IMR-90 (cell line): ENCODE measurements at regions not wholly inside any gene's neighbourhood (a gene's known extent, or its start where the extent isn't known, plus 50 kb on each side); places are given as distances from the start of the nearest gene placed in this dataset.

Source experiments
- ATAC-seq: fragments of 200-7000 bp; cut with Tn5 transposase; 2 replicates; pipeline ENCODE4 v1.9.1; 2020; ENCODE audit warnings: low read depth, mild to moderate bottlenecking, moderate library complexity
- BruUV-seq: library from RNA; stranded (reverse); fragments of 400-500 nt; replicated peaks from 2 replicates; lab custom pipeline; 2021; lab: Mats Ljungman, UMichigan
- CTCF ChIA-PET: fragments of 300-600 bp; formaldehyde crosslinking; extraction: SDS; loops from one replicate; lab custom pipeline; 2021; ENCODE audit warnings: antibody characterized with exemption; lab: Yijun Ruan, JAX
- POLR2A ChIA-PET: fragments of 300-600 bp; sonication (Branson Sonifier 250); formaldehyde crosslinking; loops from one replicate; lab custom pipeline; 2022; ENCODE audit warnings: antibody characterized with exemption; ENCODE audit not compliant: unreplicated experiment; lab: Charles Lee
- DNase-seq: peaks from one replicate; pipeline ENCODE4 v3.0.0; 2013
- H2AFZ ChIP-seq: replicated peaks from 2 replicates; pipeline ENCODE3; 2013; ENCODE audit warnings: low read length, mild to moderate bottlenecking; ENCODE audit not compliant: poor library complexity
- H2AK5ac ChIP-seq: 2 replicates; pipeline ENCODE4 v1.6.1; 2013; ENCODE audit warnings: low read depth, low read length, inconsistent platforms
- H2AK9ac ChIP-seq: replicated peaks from 2 replicates; pipeline ENCODE3; 2013; ENCODE audit warnings: mild to moderate bottlenecking, low read depth, low read length, moderate library complexity; ENCODE audit not compliant: poor library complexity
- H2BK120ac ChIP-seq: 2 replicates; pipeline ENCODE4 v1.6.1; 2013; ENCODE audit warnings: low read depth, low read length, inconsistent platforms
- H2BK15ac ChIP-seq: 3 replicates; pipeline ENCODE4 v1.6.1; 2013; ENCODE audit warnings: low read depth, low read length, inconsistent platforms
- H2BK20ac ChIP-seq: 2 replicates; pipeline ENCODE4 v1.6.1; 2013; ENCODE audit warnings: low read depth, mild to moderate bottlenecking, inconsistent platforms, low read length, moderate library complexity
- H2BK5ac ChIP-seq: 2 replicates; pipeline ENCODE4 v1.6.1; 2013; ENCODE audit warnings: mild to moderate bottlenecking, low read depth, low read length, inconsistent platforms; ENCODE audit not compliant: poor library complexity, severe bottlenecking
- H3K14ac ChIP-seq: replicated peaks from 2 replicates; pipeline ENCODE4 v1.6.1; 2013; ENCODE audit warnings: low read depth, low read length, inconsistent platforms
- H3K18ac ChIP-seq: 2 replicates; pipeline ENCODE4 v1.6.1; 2013; ENCODE audit warnings: low read depth, low read length, control low read depth
- H3K23ac ChIP-seq: 2 replicates; pipeline ENCODE4 v1.6.1; 2013; ENCODE audit warnings: low read depth, low read length, inconsistent platforms
- H3K27ac ChIP-seq: 2 replicates; pipeline ENCODE4 v1.5.1; 2013; ENCODE audit warnings: mild to moderate bottlenecking, control low read depth, low read length; ENCODE audit not compliant: insufficient read depth
- H3K27me3 ChIP-seq: 2 replicates; pipeline ENCODE4 v1.6.1; 2013; ENCODE audit warnings: low read length; ENCODE audit not compliant: control insufficient read depth, insufficient read depth
- H3K36me3 ChIP-seq: 2 replicates; pipeline ENCODE4 v1.6.1; 2013; ENCODE audit warnings: low read length, mixed read lengths; ENCODE audit not compliant: control insufficient read depth, insufficient read depth
- H3K4ac ChIP-seq: 2 replicates; pipeline ENCODE4 v1.6.1; 2013; ENCODE audit warnings: low read depth, low read length, inconsistent platforms
- H3K4me1 ChIP-seq: 2 replicates; pipeline ENCODE4 v1.6.1; 2013; ENCODE audit warnings: low read length, mixed read lengths; ENCODE audit not compliant: control insufficient read depth, insufficient read depth
- H3K4me2 ChIP-seq: 2 replicates; pipeline ENCODE4 v1.6.1; 2013; ENCODE audit warnings: low read depth, mild to moderate bottlenecking, control low read depth, low read length, moderate library complexity
- H3K4me3 ChIP-seq: 2 replicates; pipeline ENCODE4 v1.5.1; 2013; ENCODE audit warnings: low read depth, mild to moderate bottlenecking, control low read depth, low read length, moderate library complexity; ENCODE audit not compliant: insufficient read depth
- H3K56ac ChIP-seq: 2 replicates; pipeline ENCODE4 v1.6.1; 2013; ENCODE audit warnings: low read length, inconsistent platforms; ENCODE audit not compliant: insufficient read depth; ENCODE audit errors: extremely low read depth
- H3K79me1 ChIP-seq, 2 experiments: 2 replicates each; pipeline ENCODE4 v1.6.1; 2013; ENCODE audit warnings: low read length in 2 of 2, inconsistent platforms in 1 of 2, low read depth in 1 of 2
- H3K9ac ChIP-seq: 2 replicates; pipeline ENCODE4 v1.6.1; 2013; ENCODE audit warnings: low read depth, low read length, control low read depth
- H3K9me1 ChIP-seq: 2 replicates; pipeline ENCODE4 v1.6.1; 2013; ENCODE audit warnings: low read length, inconsistent platforms; ENCODE audit not compliant: insufficient read depth
- H3K9me3 ChIP-seq: 2 replicates; pipeline ENCODE4 v1.6.1; 2013; ENCODE audit warnings: low read length; ENCODE audit not compliant: control insufficient read depth, insufficient read depth
- H4K20me1 ChIP-seq: 2 replicates; pipeline ENCODE4 v1.6.1; 2013; ENCODE audit warnings: low read length, inconsistent platforms; ENCODE audit not compliant: insufficient read depth
- H4K5ac ChIP-seq: 2 replicates; pipeline ENCODE4 v1.6.1; 2013; ENCODE audit warnings: mild to moderate bottlenecking, low read depth, low read length, control low read depth
- H4K8ac ChIP-seq, 2 experiments: 2 replicates each; pipeline ENCODE4 v1.6.1; 2013; ENCODE audit warnings: low read depth in 2 of 2, low read length in 2 of 2, control low read depth in 1 of 2, inconsistent platforms in 1 of 2
- H4K91ac ChIP-seq: 2 replicates; pipeline ENCODE4 v1.6.1; 2013; ENCODE audit warnings: low read depth, low read length, inconsistent platforms; ENCODE audit not compliant: insufficient read depth
- CEBPB ChIP-seq: IDR thresholded peaks from 2 replicates; pipeline ENCODE4 v1.6.1; 2012; ENCODE audit warnings: low read depth, low read length, improper control_type of control experiment
- CHD1 ChIP-seq: IDR thresholded peaks from 2 replicates; pipeline ENCODE4 v1.6.1; 2012; ENCODE audit warnings: low read depth, low read length, improper control_type of control experiment
- MAFK ChIP-seq: IDR thresholded peaks from 2 replicates; pipeline ENCODE4 v1.6.1; 2012; ENCODE audit warnings: low read depth, low read length, improper control_type of control experiment
- MAZ ChIP-seq: IDR thresholded peaks from 2 replicates; pipeline ENCODE4 v1.6.1; 2012; ENCODE audit warnings: low read depth, mild to moderate bottlenecking, low read length, improper control_type of control experiment, moderate library complexity, borderline replicate concordance
- MXI1 ChIP-seq: IDR thresholded peaks from 2 replicates; pipeline ENCODE4 v1.6.1; 2012; ENCODE audit warnings: low read depth, mild to moderate bottlenecking, low read length, moderate library complexity, borderline replicate concordance
- NFE2L2 ChIP-seq: fragments of 150-350 bp; IDR thresholded peaks from 2 replicates; pipeline ENCODE4 v1.6.1; 2016; ENCODE audit warnings: low read depth, mild to moderate bottlenecking, low read length
- POLR2A ChIP-seq: IDR thresholded peaks from 2 replicates; pipeline ENCODE4 v1.6.1; 2012; ENCODE audit warnings: mild to moderate bottlenecking, low read depth, low read length
- RAD21 ChIP-seq: IDR thresholded peaks from 2 replicates; pipeline ENCODE4 v1.6.1; 2012; ENCODE audit warnings: low read length, improper control_type of control experiment
- RCOR1 ChIP-seq: IDR thresholded peaks from 2 replicates; pipeline ENCODE4 v1.6.1; 2012; ENCODE audit warnings: mild to moderate bottlenecking, low read length, improper control_type of control experiment; ENCODE audit not compliant: insufficient replicate concordance
- RFX5 ChIP-seq: IDR thresholded peaks from 2 replicates; pipeline ENCODE4 v1.8.0; 2012; ENCODE audit warnings: low read depth, mild to moderate bottlenecking, low read length, moderate library complexity
- SMC3 ChIP-seq: fragments of 150-350 bp; IDR thresholded peaks from 2 replicates; pipeline ENCODE4 v1.6.1; 2016; ENCODE audit warnings: low read depth, mild to moderate bottlenecking, antibody characterized with exemption, low read length, moderate library complexity
- USF2 ChIP-seq: fragments of 150-350 bp; IDR thresholded peaks from 2 replicates; pipeline ENCODE4 v1.6.1; 2017; ENCODE audit warnings: mild to moderate bottlenecking, antibody characterized with exemption, low read length, low read depth
- WGBS, 2 experiments: methylation state at CpG; one replicate each; pipeline versions ENCODE4 v1.1.5 to v1.1.7; 2013; ENCODE audit warnings: missing lambda C conversion rate in 2 of 2; ENCODE audit not compliant: insufficient read length in 1 of 2; ENCODE audit errors: extremely low coverage in 2 of 2; 5-methylcytosine and 5-hydroxymethylcytosine counted together
- dilution Hi-C: fragments of 300-500 bp; cut with HindIII; formaldehyde crosslinking; loops from one replicate; pipeline ENCODE4 v1.14.3; 2018; ENCODE audit warnings: low sequenced_read_pairs; ENCODE audit not compliant: unreplicated experiment
- in situ Hi-C: fragments of 300-500 bp; cut with MboI; formaldehyde crosslinking; loops from 3 replicates; pipeline ENCODE4 v1.14.3; 2019; ENCODE audit warnings: low sequenced_read_pairs, inconsistent platforms, mixed read lengths
- intact Hi-C: fragments of 100-400 bp; cut with micrococcal nuclease; formaldehyde crosslinking; loops from 2 replicates; pipeline ENCODE4 v1.10.0; 2022
- TF ChIP-seq, protein P1 (sequence below): conservative IDR thresholded peaks from 2 replicates; pipeline ENCODE4 v1.5.1; 2012; ENCODE audit warnings: mild to moderate bottlenecking, low read depth, low read length, improper control_type of control experiment
- TF ChIP-seq, protein P2 (sequence below): fragments of 150-350 bp; IDR thresholded peaks from 2 replicates; pipeline ENCODE4 v1.6.1; 2016; ENCODE audit warnings: low read depth, mild to moderate bottlenecking, low read length, moderate library complexity, borderline replicate concordance

DNA sequence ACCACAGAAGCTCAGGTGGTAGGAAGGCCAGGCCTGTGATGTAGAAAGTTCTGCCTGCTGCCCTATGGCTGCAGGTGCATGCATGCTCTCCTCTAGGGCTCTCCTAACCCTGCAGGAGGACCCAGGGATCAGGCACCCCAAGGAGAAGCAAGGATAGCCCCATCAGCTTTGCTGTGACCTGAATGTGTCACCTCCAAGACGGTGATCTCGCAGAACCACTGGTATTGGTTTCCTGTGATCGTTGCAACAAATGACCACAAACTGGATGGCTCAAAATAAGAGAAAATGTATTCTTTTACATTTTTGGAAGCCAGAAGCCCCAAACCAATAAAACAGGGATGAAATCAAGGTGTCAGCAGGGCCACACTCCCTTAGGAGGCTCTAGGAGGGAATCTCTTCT is 327.3 kb downstream of the BCL11A start:
- Histone ChIP-seq H4K91ac (no peak overlapping the region), H3K79me1 (no peaks in the 10 kb centered on the region), H3K9me1 (no peaks in the 10 kb centered on the region), H2AK5ac (no peak overlapping the region), H2BK15ac (no peak overlapping the region), H4K20me1 (no peaks in the 10 kb centered on the region), H4K5ac (no peak overlapping the region), H3K27me3 (no peaks in the 10 kb centered on the region), H3K4ac (no peak overlapping the region), H3K56ac (no peak overlapping the region), H2BK5ac (no peak overlapping the region), H2BK20ac (no peak overlapping the region), H4K8ac (no peak overlapping the region), H3K27ac (no peak overlapping the region), H3K9ac (no peak overlapping the region), H2AK9ac (no peak overlapping the region), H2AFZ (no peak overlapping the region), H2BK120ac (no peak overlapping the region), H3K18ac (no peak overlapping the region), H3K9me3 (peaks cover 3% of the 10 kb centered on the region; the same call in 1 of the 2 replicates), H3K4me2 (no peak overlapping the region), H3K14ac (no peak overlapping the region), H3K4me3 (no peak overlapping the region), H3K4me1 (no peaks in the 10 kb centered on the region), H3K36me3 (no peaks in the 10 kb centered on the region), H3K23ac (no peak overlapping the region)
- ChIA-PET CTCF (interaction anchor here (0.6 kb wide), 1 partner anchor 232 kb away, joined by 3 read pairs; no protein-coding TSS in a partner anchor), POLR2A (no interaction called here)
- 45% methylated on average over 2 of the region's 3 CpGs; no CpG with 5 or more reads in 1 of the 2 experiments for WGBS, 2 experiments
- BruUV-seq = no TSS peak
- in situ Hi-C loops = no loop called here
- intact Hi-C loops = no loop called here
- ATAC-seq (no peak), DNase-seq (no peak)
- TF ChIP-seq CHD1 = no peak
- no peak for TF ChIP-seq MAFK
- TF ChIP-seq, protein P1, sequence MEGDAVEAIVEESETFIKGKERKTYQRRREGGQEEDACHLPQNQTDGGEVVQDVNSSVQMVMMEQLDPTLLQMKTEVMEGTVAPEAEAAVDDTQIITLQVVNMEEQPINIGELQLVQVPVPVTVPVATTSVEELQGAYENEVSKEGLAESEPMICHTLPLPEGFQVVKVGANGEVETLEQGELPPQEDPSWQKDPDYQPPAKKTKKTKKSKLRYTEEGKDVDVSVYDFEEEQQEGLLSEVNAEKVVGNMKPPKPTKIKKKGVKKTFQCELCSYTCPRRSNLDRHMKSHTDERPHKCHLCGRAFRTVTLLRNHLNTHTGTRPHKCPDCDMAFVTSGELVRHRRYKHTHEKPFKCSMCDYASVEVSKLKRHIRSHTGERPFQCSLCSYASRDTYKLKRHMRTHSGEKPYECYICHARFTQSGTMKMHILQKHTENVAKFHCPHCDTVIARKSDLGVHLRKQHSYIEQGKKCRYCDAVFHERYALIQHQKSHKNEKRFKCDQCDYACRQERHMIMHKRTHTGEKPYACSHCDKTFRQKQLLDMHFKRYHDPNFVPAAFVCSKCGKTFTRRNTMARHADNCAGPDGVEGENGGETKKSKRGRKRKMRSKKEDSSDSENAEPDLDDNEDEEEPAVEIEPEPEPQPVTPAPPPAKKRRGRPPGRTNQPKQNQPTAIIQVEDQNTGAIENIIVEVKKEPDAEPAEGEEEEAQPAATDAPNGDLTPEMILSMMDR = no peak
- no peak for TF ChIP-seq RFX5
- no peak for TF ChIP-seq RCOR1
- TF ChIP-seq CEBPB = no peak
- TF ChIP-seq MXI1 = no peak
- no peak for TF ChIP-seq POLR2A
- no peak for TF ChIP-seq RAD21
- no peak for TF ChIP-seq SMC3
- TF ChIP-seq, protein P2, sequence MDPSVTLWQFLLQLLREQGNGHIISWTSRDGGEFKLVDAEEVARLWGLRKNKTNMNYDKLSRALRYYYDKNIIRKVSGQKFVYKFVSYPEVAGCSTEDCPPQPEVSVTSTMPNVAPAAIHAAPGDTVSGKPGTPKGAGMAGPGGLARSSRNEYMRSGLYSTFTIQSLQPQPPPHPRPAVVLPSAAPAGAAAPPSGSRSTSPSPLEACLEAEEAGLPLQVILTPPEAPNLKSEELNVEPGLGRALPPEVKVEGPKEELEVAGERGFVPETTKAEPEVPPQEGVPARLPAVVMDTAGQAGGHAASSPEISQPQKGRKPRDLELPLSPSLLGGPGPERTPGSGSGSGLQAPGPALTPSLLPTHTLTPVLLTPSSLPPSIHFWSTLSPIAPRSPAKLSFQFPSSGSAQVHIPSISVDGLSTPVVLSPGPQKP = no peak
- no peak for TF ChIP-seq MAZ
- TF ChIP-seq USF2 = no peak
- no peak for TF ChIP-seq NFE2L2
- dilution Hi-C loops = no loop called here
